K562 (cell line): ENCODE measurements at regions not wholly inside any gene's neighbourhood (a gene's known extent, or its start where the extent isn't known, plus 50 kb on each side); places are given as distances from the start of the nearest gene placed in this dataset.
A peak's percentile ranks its signal among the peaks of the same experiment; 100 is the strongest.
"Not testable (repeated sequence)": the region's sequence is repeated elsewhere in the genome, so short reads cannot be mapped to it uniquely, and the experiment has no call there.

Experiments
- ATAC-seq: fragments of 200-7000 bp; cut with Tn5 transposase; 3 replicates; pipeline ENCODE4 v1.9.1; 2020; ENCODE audit warnings: moderate library complexity
- BruUV-seq: library from RNA; stranded (reverse); fragments of 400-500 nt; replicated peaks from 2 replicates; lab custom pipeline; 2021; lab: Mats Ljungman, UMichigan
- CTCF ChIA-PET: fragments of 300-600 bp; formaldehyde crosslinking; extraction: SDS; loops from one replicate; lab custom pipeline; 2021; ENCODE audit warnings: low intra/inter-chr PET ratio; lab: Yijun Ruan, JAX
- POLR2A ChIA-PET: fragments of 300-600, 350-650 bp; sonication (Branson Sonifier 250); formaldehyde crosslinking; extraction: SDS; loops from one replicate; lab custom pipeline; 2021; ENCODE audit warnings: antibody characterized with exemption, inconsistent platforms; lab: Yijun Ruan, JAX
- DNase-seq, 4 experiments: peaks; one replicate each; pipeline versions ENCODE4 v3.0.0 to v3.0.0-alpha.2; 2011 to 2018; ENCODE audit warnings: low spot score in 3 of 4, mixed read lengths in 3 of 4; ENCODE audit errors: extremely low read depth in 1 of 4
- FAIRE-seq: peaks from 2 replicates; lab custom pipeline; 2011; peaks lifted over from hg19 to GRCh38; lab: Jason Lieb, UNC
- H2AFZ ChIP-seq: 2 replicates; pipeline ENCODE4 v1.6.0; 2011; ENCODE audit warnings: low read depth, low read length, control low read depth, inconsistent platforms
- H3K27ac ChIP-seq: fragments of 200-600 bp; 3 replicates; pipeline ENCODE4 v1.8.0; 2011; ENCODE audit warnings: low read depth, mild to moderate bottlenecking, control low read depth, inconsistent platforms, low read length, moderate library complexity, mixed read lengths; ENCODE audit errors: extremely low read depth
- H3K27me3 ChIP-seq, 2 experiments: fragments of 300-600 bp in 1 of 2; 2 replicates in 1 of 2; 3 replicates in 1 of 2; pipeline versions ENCODE4 v1.6.0 to v1.8.0; 2011; ENCODE audit warnings: inconsistent platforms in 2 of 2, low read length in 2 of 2, mild to moderate bottlenecking in 1 of 2, mixed read lengths in 1 of 2, moderate library complexity in 1 of 2; ENCODE audit not compliant: control insufficient read depth in 2 of 2, insufficient read depth in 2 of 2
- H3K36me3 ChIP-seq: fragments of 300-600 bp; 3 replicates; pipeline ENCODE4 v1.8.0; 2011; ENCODE audit warnings: mild to moderate bottlenecking, low read length, inconsistent platforms; ENCODE audit not compliant: control insufficient read depth, insufficient read depth
- H3K4me1 ChIP-seq, 2 experiments: fragments of 200-600 bp in 1 of 2; replicated peaks in 1 of 2; 2 replicates in 1 of 2; 3 replicates in 1 of 2; pipeline versions ENCODE4 v1.5.1 to v1.8.0; 2011; ENCODE audit warnings: inconsistent platforms in 2 of 2, low read length in 2 of 2, mild to moderate bottlenecking in 1 of 2, mixed read lengths in 1 of 2, moderate library complexity in 1 of 2; ENCODE audit not compliant: control insufficient read depth in 2 of 2, insufficient read depth in 2 of 2
- H3K4me2 ChIP-seq: 2 replicates; pipeline ENCODE4 v1.6.1; 2011; ENCODE audit warnings: low read length, control low read depth, inconsistent platforms, mixed read lengths; ENCODE audit not compliant: insufficient read depth
- H3K4me3 ChIP-seq: fragments of 200-600 bp; sonication (generic), shearing (Covaris generic); 2 replicates; pipeline ENCODE4 v1.5.1; 2016; ENCODE audit warnings: control low read depth, inconsistent platforms
- H3K79me2 ChIP-seq: fragments of 200-600 bp; 3 replicates; pipeline ENCODE4 v1.8.0; 2011; ENCODE audit warnings: low read length, inconsistent platforms; ENCODE audit not compliant: control insufficient read depth, insufficient read depth
- H3K9ac ChIP-seq, 2 experiments: 2 replicates each; pipeline versions ENCODE4 v1.6.0 to v1.6.1; 2011; ENCODE audit warnings: low read depth in 2 of 2, low read length in 2 of 2, control low read depth in 1 of 2, inconsistent platforms in 1 of 2, mild to moderate bottlenecking in 1 of 2, mixed read lengths in 1 of 2; ENCODE audit not compliant: insufficient read depth in 1 of 2
- H3K9me1 ChIP-seq: one replicate; pipeline ENCODE4 v1.6.0; 2011; ENCODE audit warnings: inconsistent platforms, mild to moderate bottlenecking, low read length, moderate library complexity; ENCODE audit not compliant: control insufficient read depth, insufficient read depth
- H3K9me3 ChIP-seq: replicated peaks from 2 replicates; pipeline ENCODE4 v1.5.1; 2011; ENCODE audit warnings: low read depth, low read length, inconsistent platforms; ENCODE audit not compliant: control insufficient read depth, insufficient read depth
- H4K20me1 ChIP-seq: replicated peaks from 2 replicates; pipeline ENCODE4 v1.6.1; 2011; ENCODE audit warnings: low read length, inconsistent platforms, mixed read lengths; ENCODE audit not compliant: control insufficient read depth, insufficient read depth
- BCLAF1 ChIP-seq, 2 experiments: fragments of 450-650 bp in 1 of 2; IDR thresholded peaks; 2 replicates each; pipeline ENCODE4 v1.6.1; 2011 to 2017; ENCODE audit warnings: low read depth in 2 of 2, antibody characterized with exemption in 1 of 2, borderline replicate concordance in 1 of 2, low read length in 1 of 2, mild to moderate bottlenecking in 1 of 2, mixed read lengths in 1 of 2; ENCODE audit not compliant: control insufficient read depth in 1 of 2
- EWSR1 ChIP-seq: fragments of 450-650 bp; IDR thresholded peaks from 2 replicates; pipeline ENCODE4 v1.6.1; 2018; ENCODE audit warnings: borderline replicate concordance, mild to moderate bottlenecking, low read depth, moderate library complexity; ENCODE audit not compliant: partially characterized antibody
- OTX1 ChIP-seq: fragments of 450-650 bp; formaldehyde crosslinking; IDR thresholded peaks from 2 replicates; pipeline ENCODE4 v1.4.0; 2022; ENCODE audit warnings: mild to moderate bottlenecking
- RFX1 ChIP-seq: fragments of 450-650 bp; IDR thresholded peaks from 2 replicates; pipeline ENCODE4 v1.6.1; 2016; ENCODE audit warnings: mild to moderate bottlenecking, moderate library complexity
- ZBTB11 ChIP-seq, 3 experiments: fragments of 200-800 bp in 1 of 3; fragments of 250-450 bp in 1 of 3; fragments of 450-650 bp in 1 of 3; sonication (Bioruptor Pico) in 1 of 3; sonication (Bioruptor generic) in 1 of 3; formaldehyde crosslinking in 1 of 3; IDR thresholded peaks; 2 replicates each; pipeline versions ENCODE4 v1.6.1 to v1.8.0; 2016 to 2022; ENCODE audit warnings: mild to moderate bottlenecking in 2 of 3, missing genetic modification characterization in 2 of 3, missing compliant biosample characterization in 1 of 3, moderate library complexity in 1 of 3
- ZKSCAN1 ChIP-seq: fragments of 150-350 bp; IDR thresholded peaks from 2 replicates; pipeline ENCODE4 v1.6.1; 2016; ENCODE audit warnings: low read depth, low read length
- WGBS: fragments of 100-300 bp; shearing (Covaris generic); methylation state at CpG from one replicate; pipeline ENCODE4 v1.1.6; 2016; ENCODE audit warnings: low coverage, mixed read lengths; ENCODE audit not compliant: insufficient coverage; ENCODE audit errors: missing lambda C conversion rate; 5-methylcytosine and 5-hydroxymethylcytosine counted together
- in situ Hi-C: fragments of 300-500 bp; cut with MboI; formaldehyde crosslinking; loops from 4 replicates; pipeline ENCODE4 v1.15.0; 2018; ENCODE audit warnings: inconsistent platforms, mixed read lengths
- intact Hi-C: fragments of 100-400 bp; cut with micrococcal nuclease; formaldehyde crosslinking; loops from 2 replicates; pipeline ENCODE4 v1.14.2; 2022

DNA sequence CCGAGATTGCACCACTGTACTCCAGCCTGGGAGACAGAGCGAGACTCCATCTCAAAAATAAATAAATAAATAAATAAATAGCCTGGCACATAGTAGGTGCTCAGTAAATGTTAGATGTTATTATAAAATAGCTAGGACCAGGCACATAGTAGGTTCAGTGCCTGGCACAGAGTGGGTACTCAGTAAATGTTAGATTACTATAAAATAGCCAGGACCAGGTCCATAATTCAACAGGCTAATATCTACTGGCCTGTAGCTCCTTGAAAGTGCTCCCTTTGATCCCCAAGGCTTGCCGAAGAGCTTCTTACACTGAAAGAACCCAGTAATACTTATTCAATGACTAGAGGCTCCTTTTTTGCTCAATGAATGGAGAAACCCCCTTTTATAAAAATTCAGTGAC lies 215.1 kb upstream of the ZNF217 start:
- in situ Hi-C loops = no loop called here
- CTCF ChIA-PET = no interaction called here

DNA sequence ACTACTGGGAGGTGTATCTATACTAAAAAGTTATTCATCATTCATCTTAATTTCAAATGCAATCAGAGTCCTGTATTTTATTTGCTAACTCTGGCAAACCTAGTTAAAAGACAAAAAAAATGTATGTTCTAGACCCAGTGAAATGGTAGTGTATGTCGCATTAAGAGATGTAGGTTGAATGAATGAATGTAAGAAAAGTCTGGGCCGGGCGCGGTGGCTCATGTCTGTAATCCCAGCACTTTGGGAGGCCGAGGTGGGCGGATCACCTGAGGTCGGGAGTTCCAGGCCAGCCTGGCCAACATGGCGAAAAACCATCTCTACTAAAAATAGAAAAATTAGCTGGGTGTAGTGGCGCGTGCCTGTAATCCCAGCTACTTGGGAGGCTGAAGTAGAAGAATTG lies 214.7 kb upstream of the ZNF217 start:
- DNase-seq, ATAC-seq, H3K27me3 ChIP-seq, H4K20me1 ChIP-seq, H3K27ac ChIP-seq, CTCF ChIA-PET, H3K9me1 ChIP-seq, H3K79me2 ChIP-seq, BruUV-seq, FAIRE-seq, H3K4me3 ChIP-seq, H3K9ac ChIP-seq, H3K36me3 ChIP-seq, H2AFZ ChIP-seq, intact Hi-C loops, in situ Hi-C loops, H3K4me1 ChIP-seq, POLR2A ChIA-PET, H3K4me2 ChIP-seq, H3K9me3 ChIP-seq: not testable (repeated sequence)
- TF ChIP-seq BCLAF1 (IDR thresholded peaks at IDR 0.05; ENCODE audit: borderline replicate concordance in 1 of 2, control insufficient read depth in 1 of 2, low read depth in 2 of 2, low read length in 1 of 2) (peak in 1 of 2 experiments; percentile 48; a peak in 1 of 4 replicates), ZBTB11 (CRISPR knock-in tag; IDR thresholded peaks at IDR 0.05) (peak in 1 of 3 experiments; percentile 96; a peak in 2 of 6 replicates), RFX1 (0 out of 2 replicates have a peak, but pooled peaks have one; percentile 1), EWSR1 (peak; percentile 38)
- 86% methylated on average over 10 of the region's 10 CpGs for WGBS

More for the DNA sequence above, 215.1 kb upstream of the ZNF217 start:
- Histone ChIP-seq H3K4me3 (no peak overlapping the region), H3K36me3 (no peaks in the 10 kb centered on the region), H3K27ac (no peak overlapping the region), H3K9me1 (no peaks in the 10 kb centered on the region), H3K79me2 (no peaks in the 10 kb centered on the region), H3K9ac (no peak overlapping the region), H3K27me3 (no peaks in the 10 kb centered on the region), H4K20me1 (no peaks in the 10 kb centered on the region), H3K4me1 (no peaks in the 10 kb centered on the region), H3K9me3 (no peaks in the 10 kb centered on the region), H2AFZ (no peak overlapping the region), H3K4me2 (no peak overlapping the region)
- no TSS peak for BruUV-seq
- FAIRE-seq = no peak
- POLR2A ChIA-PET = no interaction called here
- 75% methylated on average over 3 of the region's 3 CpGs for WGBS
- TF ChIP-seq ZKSCAN1 (peak; percentile 83), OTX1 (CRISPR knock-in tag) (no peak)
- no peak for ATAC-seq
- no peak for DNase-seq
- intact Hi-C loops = no loop called here
